ENCODE measurements at regions not wholly inside any gene's neighbourhood (a gene's known extent, or its start where the extent isn't known, plus 50 kb on each side); places are given as distances from the start of the nearest gene placed in this dataset.

DNA sequence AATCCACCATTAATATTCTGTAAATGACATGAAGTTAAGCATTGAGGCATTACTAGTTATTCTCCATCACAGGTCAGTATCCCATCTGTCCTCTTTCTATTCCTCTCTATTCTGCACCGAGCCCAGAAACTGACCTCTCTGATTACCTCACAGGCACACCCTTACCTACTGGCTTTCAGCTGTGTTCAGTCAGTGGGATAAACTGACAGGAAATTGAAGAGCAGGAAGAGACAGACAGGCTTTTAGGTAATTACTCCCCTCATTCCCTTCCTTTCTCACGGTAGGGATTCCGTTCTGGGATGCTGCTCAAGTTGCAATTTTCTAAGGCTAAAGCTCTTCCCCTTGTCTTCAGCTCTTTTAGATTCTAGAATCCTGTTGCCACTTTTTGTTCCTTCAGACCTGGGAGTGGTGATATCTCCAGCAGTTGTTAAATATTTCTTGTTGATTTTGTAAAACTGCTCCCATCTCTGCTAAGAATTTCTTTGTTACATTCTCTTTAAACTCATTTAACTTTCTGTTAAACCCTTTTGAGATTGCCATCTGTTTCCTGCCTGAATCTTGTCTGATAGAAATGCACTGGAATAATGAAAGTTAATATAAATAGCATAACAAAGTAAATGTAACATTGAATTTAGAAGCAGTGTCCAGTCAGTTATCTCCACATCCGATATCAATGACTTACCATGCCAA lies 1063.4 kb downstream of the PLA2G4A start:
- Histone ChIP-seq H3K4me3 (ENCODE audit: low read length) (no peak overlapping the region), H3K27me3 (ENCODE audit: insufficient read depth, low read length) (no peaks in the 10 kb centered on the region), H3K4me1 (ENCODE audit: insufficient read depth, low read length) (no peaks in the 10 kb centered on the region), H3K9me3 (ENCODE audit: low read depth, low read length) (no peaks in the 10 kb centered on the region)

DNA sequence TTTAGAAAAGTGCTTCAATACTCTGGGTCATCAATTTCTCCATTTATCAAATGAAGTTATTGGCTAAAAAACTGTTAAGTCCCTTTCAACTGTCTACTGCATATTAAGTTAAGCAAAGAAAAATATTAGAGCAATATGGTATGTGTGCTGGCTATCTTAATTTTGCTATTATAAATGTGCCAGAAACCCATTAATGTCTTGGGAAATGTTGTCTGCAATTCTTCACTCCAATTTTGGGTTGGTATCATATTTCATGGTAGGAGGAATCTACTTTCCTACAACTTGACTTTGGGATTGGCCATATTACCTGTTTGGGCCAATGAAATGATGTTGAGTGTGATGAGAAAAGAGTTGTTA lies 1063.9 kb downstream of the PLA2G4A start:
- Histone ChIP-seq H3K4me1 (ENCODE audit: insufficient read depth, low read length) (no peaks in the 10 kb centered on the region), H3K27me3 (ENCODE audit: insufficient read depth, low read length) (no peaks in the 10 kb centered on the region), H3K4me3 (ENCODE audit: low read length) (no peak overlapping the region), H3K9me3 (ENCODE audit: low read depth, low read length) (no peaks in the 10 kb centered on the region)

DNA sequence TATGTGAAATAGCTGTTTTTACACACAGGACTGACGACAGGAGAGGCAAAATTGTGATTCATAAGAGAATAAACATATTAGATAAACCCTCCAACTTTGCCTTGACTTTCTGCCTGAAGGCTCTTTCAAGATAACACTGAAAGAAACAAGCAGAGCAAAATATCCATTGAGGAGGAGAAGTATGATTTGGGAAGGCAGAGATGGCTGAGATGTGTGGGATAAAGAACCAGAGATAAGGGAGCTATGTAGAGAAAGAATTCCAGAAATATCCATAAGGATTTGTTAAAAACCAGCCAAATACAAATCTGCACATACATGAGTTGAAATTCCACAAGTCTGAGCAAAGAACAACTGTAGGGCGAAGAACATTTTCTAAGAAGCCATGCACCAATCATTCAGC lies 1064.7 kb downstream of the PLA2G4A start:
- H3K9me3 ChIP-seq (ENCODE audit: low read depth, low read length) = no peaks in the 10 kb centered on the region
- H3K27me3 ChIP-seq (ENCODE audit: insufficient read depth, low read length) = no peaks in the 10 kb centered on the region
- H3K4me3 ChIP-seq (ENCODE audit: low read length) = no peak overlapping the region
- H3K4me1 ChIP-seq (ENCODE audit: insufficient read depth, low read length) = no peaks in the 10 kb centered on the region

DNA sequence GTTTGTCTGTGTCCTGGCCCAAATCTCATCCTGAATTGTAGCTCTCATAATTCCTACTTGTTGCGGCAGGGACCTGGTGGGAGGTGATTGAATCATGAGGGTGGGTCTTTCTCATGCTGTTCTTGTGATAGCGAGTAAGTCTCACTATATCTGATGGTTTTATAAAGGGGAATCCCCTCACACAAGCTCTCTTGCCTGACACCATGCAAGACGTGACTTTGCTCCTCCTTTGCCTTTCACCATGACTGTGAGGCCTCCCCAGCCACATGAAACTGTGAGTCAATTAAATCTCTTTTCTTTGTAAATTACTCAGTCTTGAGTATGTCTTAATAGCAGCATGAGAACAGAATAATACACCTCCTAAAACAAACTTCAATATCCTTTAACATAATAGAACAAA lies 1065.6 kb downstream of the PLA2G4A start:
- no peak overlapping the region for H3K4me3 ChIP-seq (ENCODE audit: low read length)
- H3K27me3 ChIP-seq (ENCODE audit: insufficient read depth, low read length) = no peaks in the 10 kb centered on the region
- no peaks in the 10 kb centered on the region for H3K4me1 ChIP-seq (ENCODE audit: insufficient read depth, low read length)
- H3K9me3 ChIP-seq (ENCODE audit: low read depth, low read length) = no peaks in the 10 kb centered on the region

DNA sequence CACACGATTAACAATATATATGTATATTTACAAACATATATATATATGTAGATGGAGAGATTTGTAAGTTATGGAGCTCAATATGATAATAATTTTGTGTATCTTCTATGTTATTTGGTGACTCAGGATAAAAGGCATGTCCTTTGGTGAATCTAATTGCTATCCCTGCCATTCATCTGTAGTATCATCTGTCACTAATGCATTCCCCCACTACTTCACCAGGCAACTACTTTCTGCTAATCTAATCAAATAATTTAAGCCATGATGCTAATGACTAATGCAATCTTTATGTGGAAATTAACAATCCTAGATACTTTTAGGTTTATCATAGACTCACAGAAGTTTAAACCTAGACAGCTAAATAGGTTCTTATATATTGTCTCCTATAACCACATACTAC lies 1074.5 kb downstream of the PLA2G4A start:
- Histone ChIP-seq H3K27me3 (ENCODE audit: insufficient read depth, low read length) (no peaks in the 10 kb centered on the region), H3K9me3 (ENCODE audit: low read depth, low read length) (no peaks in the 10 kb centered on the region)

DNA sequence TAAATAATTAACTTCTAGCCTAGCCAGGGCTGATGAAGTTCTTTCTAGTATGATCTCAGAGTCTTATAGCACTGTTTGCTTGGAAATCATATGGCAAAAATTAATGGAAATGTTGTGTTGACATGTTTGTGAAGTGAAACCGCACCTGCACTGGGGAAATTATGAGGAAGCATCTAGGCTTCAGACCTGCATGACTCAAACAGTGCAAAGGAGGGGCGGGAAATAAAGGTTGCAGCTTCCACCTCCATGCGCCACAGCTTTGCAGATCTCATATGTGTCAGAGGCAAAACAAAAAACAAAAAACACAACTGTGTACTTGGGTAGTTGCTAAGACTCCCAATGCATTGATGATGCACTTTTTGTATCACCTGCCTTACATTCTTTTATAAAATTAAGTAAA lies 1080.6 kb downstream of the PLA2G4A start:
- no peaks in the 10 kb centered on the region for H3K9me3 ChIP-seq (ENCODE audit: low read depth, low read length)
- no peaks in the 10 kb centered on the region for H3K27me3 ChIP-seq (ENCODE audit: insufficient read depth, low read length)
- no peaks in the 10 kb centered on the region for H3K4me1 ChIP-seq (ENCODE audit: insufficient read depth, low read length)
- H3K4me3 ChIP-seq (ENCODE audit: low read length) = no peak overlapping the region

More for the DNA sequence above, 1074.5 kb downstream of the PLA2G4A start:
- Histone ChIP-seq H3K4me3 (ENCODE audit: low read length) (no peak overlapping the region), H3K4me1 (ENCODE audit: insufficient read depth, low read length) (no peaks in the 10 kb centered on the region)

DNA sequence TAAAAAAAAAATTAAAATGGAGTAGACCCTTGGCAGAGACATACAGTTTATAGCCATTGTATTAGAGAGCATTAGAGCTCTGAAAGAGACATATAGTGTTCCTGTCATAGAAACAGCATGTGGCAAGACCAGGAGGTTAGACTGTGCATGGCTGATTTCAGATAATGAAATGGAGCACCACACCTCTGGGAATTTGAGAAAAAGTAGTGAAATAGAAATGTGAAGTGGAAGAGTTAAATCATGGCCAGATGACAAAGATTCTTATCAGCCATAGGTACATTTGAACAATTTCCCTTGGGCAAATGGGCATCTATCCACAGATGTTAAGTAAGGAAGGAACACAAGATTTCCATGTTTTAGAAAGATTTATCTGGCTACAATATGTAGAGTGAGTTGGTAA lies 1083.1 kb downstream of the PLA2G4A start:
- Histone ChIP-seq H3K27me3 (ENCODE audit: insufficient read depth, low read length) (no peaks in the 10 kb centered on the region), H3K4me3 (ENCODE audit: low read length) (no peak overlapping the region), H3K4me1 (ENCODE audit: insufficient read depth, low read length) (no peaks in the 10 kb centered on the region), H3K9me3 (ENCODE audit: low read depth, low read length) (no peaks in the 10 kb centered on the region)

DNA sequence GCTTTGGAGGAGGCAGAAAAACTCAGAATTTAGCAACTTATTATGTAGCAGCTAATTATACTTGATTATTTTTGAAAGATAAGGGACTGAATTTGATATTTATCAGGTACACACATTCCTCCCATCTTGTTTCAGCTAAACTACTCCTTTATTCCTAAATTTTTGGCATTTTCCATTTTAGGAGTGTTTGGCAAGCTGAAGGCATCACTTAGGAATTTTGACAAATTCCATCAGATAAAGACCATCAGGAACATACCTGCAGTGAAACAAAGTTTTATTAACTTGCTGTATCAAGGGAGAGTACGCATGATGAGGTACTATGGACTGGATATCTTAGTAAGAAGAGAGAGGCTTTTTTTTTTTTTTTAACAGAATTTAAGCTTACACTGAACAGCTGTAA lies 1092.2 kb downstream of the PLA2G4A start:
- no peaks in the 10 kb centered on the region for H3K27me3 ChIP-seq (ENCODE audit: insufficient read depth, low read length)
- no peaks in the 10 kb centered on the region for H3K4me1 ChIP-seq (ENCODE audit: insufficient read depth, low read length)
- no peak overlapping the region for H3K4me3 ChIP-seq (ENCODE audit: low read length)
- no peaks in the 10 kb centered on the region for H3K9me3 ChIP-seq (ENCODE audit: low read depth, low read length)

DNA sequence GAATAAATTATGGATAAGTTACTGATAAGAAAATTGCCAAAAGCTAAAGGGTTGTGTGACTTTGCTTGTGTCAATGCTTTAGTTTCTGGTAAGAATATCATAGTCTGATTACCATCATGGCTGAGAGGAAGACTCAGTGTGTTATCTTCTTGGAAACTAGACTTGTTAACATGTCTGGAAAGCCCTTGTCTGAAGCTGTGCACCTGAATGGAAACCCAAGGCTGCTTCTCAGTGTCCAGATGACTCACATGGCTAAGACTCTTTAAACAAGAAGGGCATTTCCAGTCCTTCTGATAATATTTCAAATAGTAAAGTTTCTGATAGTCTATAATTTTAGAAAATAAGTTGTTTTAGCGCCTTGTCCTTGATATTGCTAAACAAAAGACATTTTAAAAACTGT lies 1092.7 kb downstream of the PLA2G4A start:
- Histone ChIP-seq H3K27me3 (ENCODE audit: insufficient read depth, low read length) (no peaks in the 10 kb centered on the region), H3K4me1 (ENCODE audit: insufficient read depth, low read length) (no peaks in the 10 kb centered on the region), H3K4me3 (ENCODE audit: low read length) (no peak overlapping the region), H3K9me3 (ENCODE audit: low read depth, low read length) (no peaks in the 10 kb centered on the region)

DNA sequence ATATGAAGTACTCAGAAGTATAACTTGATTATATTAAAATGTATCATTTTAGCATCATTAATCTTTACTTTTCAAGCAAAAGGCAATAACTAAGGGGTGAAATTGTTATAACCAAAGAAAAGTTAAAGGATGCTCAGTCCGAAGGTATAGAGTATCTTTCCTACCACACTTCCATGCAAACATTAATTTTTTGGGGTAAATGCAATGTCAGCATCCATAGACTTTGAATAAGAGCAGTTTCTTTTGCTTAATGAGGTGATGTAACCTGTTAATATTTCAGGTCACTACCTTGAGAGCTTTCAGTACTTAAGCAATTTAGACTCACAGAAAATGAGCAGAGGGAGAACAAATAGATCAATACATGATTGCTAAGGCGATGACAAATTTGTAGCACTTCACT lies 1093.5 kb downstream of the PLA2G4A start:
- no peaks in the 10 kb centered on the region for H3K9me3 ChIP-seq (ENCODE audit: low read depth, low read length)

DNA sequence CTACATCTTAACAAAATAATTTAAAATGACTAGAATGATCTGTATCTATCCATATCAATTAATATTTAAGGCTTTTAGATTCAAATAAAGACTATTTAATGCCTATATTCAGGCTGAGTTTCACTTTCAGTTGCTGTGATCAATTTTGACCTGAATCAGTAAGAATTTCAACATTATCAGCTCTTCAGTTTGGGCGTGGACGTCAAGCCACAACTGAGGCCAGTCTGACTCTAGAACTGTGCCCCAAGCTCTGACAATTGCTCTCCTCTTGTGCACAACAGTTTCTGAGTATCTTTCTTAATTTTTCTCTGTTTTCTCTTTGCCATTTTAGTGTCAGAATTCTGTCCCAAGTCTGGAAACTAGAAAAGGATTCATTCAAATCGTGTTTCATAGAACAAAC lies 1095.5 kb downstream of the PLA2G4A start:
- Histone ChIP-seq H3K4me1 (ENCODE audit: insufficient read depth, low read length) (no peaks in the 10 kb centered on the region), H3K4me3 (ENCODE audit: low read length) (no peak overlapping the region), H3K27me3 (ENCODE audit: insufficient read depth, low read length) (no peaks in the 10 kb centered on the region), H3K9me3 (ENCODE audit: low read depth, low read length) (no peaks in the 10 kb centered on the region)

More for the DNA sequence above, 1093.5 kb downstream of the PLA2G4A start:
- Histone ChIP-seq H3K4me1 (ENCODE audit: insufficient read depth, low read length) (no peaks in the 10 kb centered on the region), H3K27me3 (ENCODE audit: insufficient read depth, low read length) (no peaks in the 10 kb centered on the region), H3K4me3 (ENCODE audit: low read length) (no peak overlapping the region)

DNA sequence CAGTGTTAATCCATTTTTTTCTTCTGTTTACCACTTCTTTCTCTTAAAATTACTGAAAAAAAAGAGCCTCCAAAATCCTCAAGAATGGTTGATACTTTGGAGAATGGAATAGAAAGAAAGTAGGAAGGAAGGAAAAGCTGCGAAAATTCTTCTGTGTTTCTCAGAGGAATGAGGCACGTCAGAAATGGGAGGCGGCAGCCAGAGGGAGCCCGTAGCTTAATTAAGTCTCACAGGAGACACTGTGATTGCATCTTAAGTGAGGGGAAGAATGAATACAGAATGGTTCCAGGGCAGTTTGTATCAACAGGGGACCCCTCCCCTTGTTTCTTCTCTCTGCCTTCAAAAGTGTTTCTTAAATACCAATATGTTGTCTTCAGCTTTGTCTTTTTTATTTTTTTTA lies 1099.5 kb downstream of the PLA2G4A start:
- Histone ChIP-seq H3K27me3 (ENCODE audit: insufficient read depth, low read length) (no peaks in the 10 kb centered on the region), H3K4me3 (ENCODE audit: low read length) (no peak overlapping the region), H3K4me1 (ENCODE audit: insufficient read depth, low read length) (no peaks in the 10 kb centered on the region), H3K9me3 (ENCODE audit: low read depth, low read length) (no peaks in the 10 kb centered on the region)

DNA sequence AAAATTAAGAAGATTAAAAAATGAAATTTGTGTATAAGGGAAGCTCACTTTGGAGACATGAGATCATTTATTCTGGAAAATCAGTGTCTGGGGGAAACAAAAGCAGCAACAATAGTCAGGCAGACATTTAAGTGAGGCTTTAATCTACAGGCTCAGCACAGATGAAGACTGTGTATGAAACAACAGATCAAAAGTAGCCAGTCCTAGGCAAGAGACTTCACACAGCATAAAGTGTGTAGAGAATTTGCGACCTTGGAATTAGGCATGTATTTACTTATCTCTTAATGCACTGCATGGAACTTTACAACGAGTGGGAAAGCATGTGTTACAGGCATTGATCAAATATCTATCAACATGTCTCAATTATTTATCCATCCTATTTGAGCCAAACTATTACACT lies 1099.9 kb downstream of the PLA2G4A start:
- H3K4me1 ChIP-seq (ENCODE audit: insufficient read depth, low read length) = no peaks in the 10 kb centered on the region
- no peak overlapping the region for H3K4me3 ChIP-seq (ENCODE audit: low read length)
- H3K27me3 ChIP-seq (ENCODE audit: insufficient read depth, low read length) = no peaks in the 10 kb centered on the region
- H3K9me3 ChIP-seq (ENCODE audit: low read depth, low read length) = no peaks in the 10 kb centered on the region

DNA sequence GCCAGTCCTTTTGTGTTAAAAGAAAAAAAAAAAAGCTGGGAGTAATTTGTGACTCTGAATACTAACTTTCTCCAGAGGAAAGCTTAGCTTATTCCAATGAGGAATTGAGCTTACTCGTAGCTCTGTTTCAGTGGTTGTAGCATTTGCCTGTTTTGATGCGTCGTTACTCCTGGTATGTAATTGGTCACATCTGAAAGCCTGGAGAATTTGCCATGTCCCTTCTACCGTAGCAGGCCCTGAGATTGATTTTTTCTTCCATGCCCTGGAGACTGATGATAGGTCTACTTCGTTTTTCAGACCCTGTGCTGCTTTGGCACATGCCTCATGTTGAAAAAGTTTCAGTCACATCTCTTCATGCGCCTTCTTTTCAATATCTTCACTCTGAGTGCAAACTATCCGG lies 1103.0 kb downstream of the PLA2G4A start:
- H3K4me1 ChIP-seq (ENCODE audit: insufficient read depth, low read length) = no peaks in the 10 kb centered on the region
- H3K4me3 ChIP-seq (ENCODE audit: low read length) = no peak overlapping the region
- H3K9me3 ChIP-seq (ENCODE audit: low read depth, low read length) = no peaks in the 10 kb centered on the region
- no peaks in the 10 kb centered on the region for H3K27me3 ChIP-seq (ENCODE audit: insufficient read depth, low read length)

DNA sequence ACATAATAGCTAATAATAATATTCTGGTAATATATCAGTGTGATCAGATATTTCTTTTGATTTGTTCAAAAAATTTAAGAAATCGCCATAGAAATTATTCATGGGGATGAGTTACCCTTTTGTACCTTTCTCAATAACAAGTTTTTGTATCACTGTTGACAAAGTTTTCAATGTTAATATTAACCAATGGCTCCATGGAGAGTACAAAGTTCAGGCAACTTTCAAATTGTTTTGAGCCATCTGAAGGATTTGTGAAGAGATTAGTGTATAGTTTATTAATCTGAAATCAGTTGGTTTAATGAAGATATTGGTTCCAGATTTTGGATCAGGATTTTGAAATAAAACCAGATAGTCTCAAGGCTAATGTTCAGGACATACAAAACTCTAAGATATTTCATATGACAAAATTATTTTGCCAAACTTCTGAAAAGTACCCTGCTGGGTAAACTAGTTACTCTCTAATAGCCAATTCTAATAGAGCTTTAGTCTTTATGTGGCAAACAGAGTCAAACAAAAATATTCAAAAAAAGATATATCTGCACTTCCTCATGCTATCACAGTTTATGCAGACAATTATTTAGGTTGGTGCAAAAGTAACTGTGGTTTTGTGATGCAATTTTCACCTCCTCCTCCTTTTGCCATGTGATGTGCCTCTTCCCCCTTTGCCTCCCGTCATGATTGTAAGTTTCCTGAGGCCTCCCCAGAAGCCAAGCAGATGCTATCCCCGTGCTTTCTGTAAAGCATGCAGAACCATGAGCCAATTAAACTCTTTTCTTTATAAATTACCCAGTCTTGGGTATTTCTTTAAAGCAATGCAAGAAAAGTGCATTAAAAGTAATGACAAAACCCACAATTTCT lies 1105.0 kb downstream of the PLA2G4A start:
- no peaks in the 10 kb centered on the region for H3K4me1 ChIP-seq (ENCODE audit: insufficient read depth, low read length)
- H3K4me3 ChIP-seq (ENCODE audit: low read length) = no peak overlapping the region
- H3K27me3 ChIP-seq (ENCODE audit: insufficient read depth, low read length) = no peaks in the 10 kb centered on the region
- H3K9me3 ChIP-seq (ENCODE audit: low read depth, low read length) = no peaks in the 10 kb centered on the region

DNA sequence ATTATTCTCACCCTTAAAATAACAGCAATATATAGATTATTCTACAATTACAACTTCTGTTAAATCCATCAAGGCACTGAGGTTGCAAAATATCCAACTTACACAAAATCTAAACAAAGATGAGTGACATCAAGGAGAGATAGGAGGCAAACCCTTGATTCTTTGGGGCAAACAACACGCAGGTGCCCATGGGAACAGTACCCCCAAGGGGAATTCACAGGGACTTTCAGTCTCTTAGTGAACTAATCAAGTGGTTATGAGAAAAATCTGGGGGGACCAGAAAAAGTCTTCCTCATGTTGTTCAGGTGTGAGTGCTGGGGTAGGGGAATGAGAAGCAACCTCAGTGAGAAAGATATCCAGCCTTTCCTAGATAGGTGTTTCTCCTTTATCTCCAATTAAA lies 1107.9 kb downstream of the PLA2G4A start:
- no peaks in the 10 kb centered on the region for H3K27me3 ChIP-seq (ENCODE audit: insufficient read depth, low read length)
- H3K4me1 ChIP-seq (ENCODE audit: insufficient read depth, low read length) = no peaks in the 10 kb centered on the region
- H3K9me3 ChIP-seq (ENCODE audit: low read depth, low read length) = no peaks in the 10 kb centered on the region
- H3K4me3 ChIP-seq (ENCODE audit: low read length) = no peak overlapping the region
